Keratinocyte (primary cell): ENCODE measurements at regions not wholly inside any gene's neighbourhood (a gene's known extent, or its start where the extent isn't known, plus 50 kb on each side); places are given as distances from the start of the nearest gene placed in this dataset.

ENCODE experiments used
- EZH2 ChIP-seq: IDR thresholded peaks from one replicate; pipeline ENCODE4 v1.6.1; 2012; ENCODE audit warnings: inconsistent platforms, mild to moderate bottlenecking, low read length, moderate library complexity
- TF ChIP-seq, protein P1 (sequence below), 3 experiments: IDR thresholded peaks in 1 of 3; conservative IDR thresholded peaks in 1 of 3; optimal IDR thresholded peaks in 1 of 3; 2 replicates in 2 of 3; 3 replicates in 1 of 3; pipeline versions ENCODE3 to v1.5.1; 2011; ENCODE audit warnings: low read length in 3 of 3, mild to moderate bottlenecking in 3 of 3, moderate library complexity in 2 of 3, control low read depth in 1 of 3, inconsistent platforms in 1 of 3; ENCODE audit not compliant: insufficient read depth in 2 of 3; ENCODE audit errors: extremely low read depth in 1 of 3

DNA sequence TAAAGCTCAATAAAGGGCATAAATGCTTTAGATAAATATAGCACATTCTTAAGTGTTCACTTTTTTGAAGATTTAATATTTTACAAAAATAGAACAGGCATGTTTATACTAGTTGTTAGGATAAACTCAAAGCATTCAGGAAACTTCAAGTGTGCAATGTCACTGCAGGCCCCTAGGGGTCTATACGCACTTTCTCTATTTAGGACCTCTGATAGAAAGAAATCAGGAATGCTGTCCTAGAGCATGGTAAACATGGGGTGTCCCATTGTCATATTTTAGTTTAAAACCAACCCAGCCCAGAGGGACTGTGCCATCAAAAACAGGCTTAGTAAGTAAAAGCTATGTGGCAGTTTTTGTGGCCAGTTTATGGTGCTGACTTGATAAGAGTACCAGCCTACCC lies 102.2 kb downstream of the BARHL2 start:
- TF ChIP-seq, protein P1, sequence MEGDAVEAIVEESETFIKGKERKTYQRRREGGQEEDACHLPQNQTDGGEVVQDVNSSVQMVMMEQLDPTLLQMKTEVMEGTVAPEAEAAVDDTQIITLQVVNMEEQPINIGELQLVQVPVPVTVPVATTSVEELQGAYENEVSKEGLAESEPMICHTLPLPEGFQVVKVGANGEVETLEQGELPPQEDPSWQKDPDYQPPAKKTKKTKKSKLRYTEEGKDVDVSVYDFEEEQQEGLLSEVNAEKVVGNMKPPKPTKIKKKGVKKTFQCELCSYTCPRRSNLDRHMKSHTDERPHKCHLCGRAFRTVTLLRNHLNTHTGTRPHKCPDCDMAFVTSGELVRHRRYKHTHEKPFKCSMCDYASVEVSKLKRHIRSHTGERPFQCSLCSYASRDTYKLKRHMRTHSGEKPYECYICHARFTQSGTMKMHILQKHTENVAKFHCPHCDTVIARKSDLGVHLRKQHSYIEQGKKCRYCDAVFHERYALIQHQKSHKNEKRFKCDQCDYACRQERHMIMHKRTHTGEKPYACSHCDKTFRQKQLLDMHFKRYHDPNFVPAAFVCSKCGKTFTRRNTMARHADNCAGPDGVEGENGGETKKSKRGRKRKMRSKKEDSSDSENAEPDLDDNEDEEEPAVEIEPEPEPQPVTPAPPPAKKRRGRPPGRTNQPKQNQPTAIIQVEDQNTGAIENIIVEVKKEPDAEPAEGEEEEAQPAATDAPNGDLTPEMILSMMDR (optimal IDR thresholded peaks at IDR 0.05 in 1 of 3, IDR thresholded peaks at IDR 0.05 in 1 of 3, conservative IDR thresholded peaks at IDR 0.05 in 1 of 3; ENCODE audit: extremely low read depth in 1 of 3, insufficient read depth in 2 of 3, low read length in 3 of 3) = peak in 2 of 3 experiments; percentile 11 to 44
- TF ChIP-seq EZH2 = no peak
